ENCODE measurements at regions not wholly inside any gene's neighbourhood (a gene's known extent, or its start where the extent isn't known, plus 50 kb on each side); places are given as distances from the start of the nearest gene placed in this dataset.

DNA sequence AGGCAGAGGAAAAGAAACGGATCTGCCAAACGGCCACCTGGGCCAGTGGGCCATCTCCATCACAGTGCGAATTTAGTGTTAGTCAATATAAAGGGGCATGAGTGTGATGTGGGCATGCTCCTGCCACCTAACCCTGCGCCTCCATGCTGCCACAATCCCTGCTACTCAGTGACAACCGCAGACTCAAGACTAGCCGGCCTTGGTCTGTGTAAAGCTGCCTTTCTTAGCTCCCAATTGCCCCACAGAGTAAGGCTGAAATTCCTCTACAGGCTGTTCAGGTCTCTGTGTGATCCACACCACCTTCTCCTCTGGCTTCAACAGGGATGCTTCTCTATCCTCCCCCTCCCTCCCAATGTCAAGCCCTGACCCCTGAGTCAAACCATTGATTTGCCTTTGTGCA, 269.7 kb downstream of the XXYLT1 start:
- DNase-seq = no peak

DNA sequence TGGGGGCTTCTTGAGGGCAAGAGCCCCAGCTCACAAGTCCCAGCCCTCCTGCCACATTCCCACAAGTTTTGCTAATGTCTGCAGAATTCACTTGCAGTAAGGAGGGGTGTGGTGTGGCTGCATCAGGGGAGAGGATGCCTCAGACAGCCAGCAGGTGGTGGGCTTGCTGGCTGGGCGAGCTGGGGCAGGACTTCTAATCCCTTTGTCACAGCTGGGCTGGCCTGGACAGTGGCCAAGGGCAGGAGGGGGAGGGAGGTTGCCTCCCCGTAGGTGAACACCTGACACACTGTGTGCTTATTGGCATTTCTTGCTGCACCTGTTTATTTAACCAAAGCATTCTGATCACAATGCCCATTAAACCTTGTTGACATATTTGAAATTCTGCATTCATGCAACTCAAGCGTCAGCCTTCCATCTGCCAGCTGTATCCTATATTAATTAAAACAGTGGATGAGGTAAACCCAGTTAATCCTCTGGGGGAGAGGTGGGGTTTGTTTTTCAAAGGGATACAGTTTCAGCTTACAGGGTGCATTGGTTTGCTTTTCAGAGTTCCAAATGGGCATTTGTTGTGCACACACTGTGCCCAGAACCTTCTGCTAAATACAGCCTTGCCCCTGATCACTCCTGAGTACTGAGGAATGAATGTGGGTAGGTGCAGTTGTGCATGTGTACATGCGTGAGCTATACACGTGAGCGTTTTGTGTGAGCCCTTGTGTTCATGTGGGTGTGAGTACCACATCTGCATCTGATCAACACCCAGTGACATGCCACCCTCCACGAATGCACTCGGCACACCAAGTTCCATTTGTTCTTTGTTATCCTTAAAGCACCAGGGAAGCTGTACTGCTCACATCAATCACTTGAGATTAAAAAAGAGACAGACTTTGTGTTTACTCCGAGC, 268.7 kb downstream of the XXYLT1 start:
- no peak for DNase-seq

DNA sequence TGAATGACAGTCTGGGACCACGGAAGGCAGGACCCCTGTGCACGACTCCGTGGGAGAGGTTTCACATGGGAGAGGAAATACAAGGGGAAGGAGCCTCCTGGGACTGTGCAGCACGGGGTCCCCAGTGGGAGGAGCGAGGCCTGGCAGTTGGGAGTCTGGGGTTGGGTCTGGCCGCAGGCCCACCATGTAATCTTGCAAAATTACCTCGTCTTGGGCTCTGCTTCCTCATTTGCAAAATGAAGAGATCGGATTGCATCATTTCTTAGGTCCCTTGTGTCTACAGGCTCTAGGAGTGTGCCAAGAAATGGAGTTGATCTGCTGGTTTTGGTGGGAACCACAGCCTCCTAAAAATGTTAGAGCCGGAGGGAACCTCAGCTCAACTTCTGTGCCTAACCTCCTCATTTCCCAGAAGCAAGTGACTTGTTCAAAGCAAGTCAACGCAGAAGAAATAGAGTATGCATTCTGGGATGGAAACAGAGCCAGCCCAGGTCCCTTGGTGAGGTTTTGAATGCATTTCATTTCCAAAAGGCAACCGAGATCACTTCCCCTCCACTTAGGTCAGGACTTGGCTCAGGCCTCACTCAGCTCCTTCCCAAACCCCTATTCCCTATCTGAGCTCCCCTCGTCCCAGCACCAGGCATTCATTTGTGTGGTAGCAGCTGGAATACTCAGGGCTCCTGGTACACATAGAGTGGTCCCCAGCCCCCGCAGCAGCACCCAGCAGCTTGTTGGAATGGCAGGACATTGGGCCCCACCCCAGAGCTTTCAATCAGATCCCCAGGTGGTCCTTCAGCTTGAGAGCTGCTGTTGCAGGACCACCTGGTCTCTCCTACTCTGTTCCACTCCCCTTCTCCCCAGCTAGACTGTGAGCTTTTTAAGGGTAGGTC, 267.7 kb downstream of the XXYLT1 start:
- DNase-seq = no peak

DNA sequence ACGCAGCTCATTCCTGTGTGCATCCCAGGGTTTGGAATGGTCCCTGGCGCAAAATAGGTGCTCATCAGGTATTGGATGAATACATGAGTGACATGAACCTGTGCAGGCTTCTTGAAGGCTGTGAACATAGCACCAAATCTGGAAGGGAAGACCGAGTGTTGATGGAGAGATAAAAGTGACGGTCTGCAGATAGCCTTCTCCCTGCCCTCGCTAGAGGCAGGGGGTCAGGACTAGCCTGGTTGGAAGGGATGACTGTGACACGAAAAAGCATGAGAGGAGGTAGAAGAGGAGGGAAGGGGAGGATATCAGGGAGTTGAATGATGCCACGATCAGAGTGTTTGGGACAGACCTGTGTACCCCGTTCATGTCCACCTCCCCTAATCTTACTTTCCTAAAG, 267.1 kb downstream of the XXYLT1 start:
- DNase-seq = no peak

DNA sequence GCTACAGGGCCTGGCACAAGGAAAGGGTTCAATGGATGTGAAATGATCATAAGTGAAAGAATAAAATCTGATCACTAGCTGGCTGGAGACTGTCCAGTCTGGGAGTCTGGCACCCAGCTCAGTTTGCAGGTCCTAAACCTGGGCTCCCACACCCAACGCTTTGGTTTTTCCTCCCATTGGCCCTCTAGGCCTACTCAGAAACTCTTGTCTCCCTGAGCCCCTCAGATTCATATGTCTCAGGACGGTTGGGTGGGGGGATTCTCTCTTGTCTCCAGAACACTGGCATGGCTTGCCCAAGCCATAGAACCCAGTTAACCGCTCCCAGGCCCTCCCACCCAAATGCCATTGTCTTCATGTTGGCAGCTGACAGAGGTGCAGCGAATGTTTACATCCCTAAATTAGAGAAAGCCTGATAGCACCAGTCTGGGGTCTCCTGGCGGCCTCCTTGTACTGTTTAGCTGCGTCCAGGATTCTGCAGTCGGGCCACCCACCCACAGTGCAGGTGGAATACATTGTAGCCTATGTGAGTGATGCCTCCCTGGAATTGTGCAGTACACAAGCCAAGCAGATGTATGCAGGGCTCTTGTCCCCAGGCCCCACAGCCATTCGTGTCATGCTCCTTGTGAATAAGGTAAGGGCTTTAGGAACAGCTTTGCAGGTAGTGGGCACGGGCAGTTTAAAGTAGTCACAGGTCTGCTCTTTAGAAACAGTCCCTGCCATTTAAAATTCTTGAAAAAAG, 266.3 kb downstream of the XXYLT1 start:
- no peak for DNase-seq

DNA sequence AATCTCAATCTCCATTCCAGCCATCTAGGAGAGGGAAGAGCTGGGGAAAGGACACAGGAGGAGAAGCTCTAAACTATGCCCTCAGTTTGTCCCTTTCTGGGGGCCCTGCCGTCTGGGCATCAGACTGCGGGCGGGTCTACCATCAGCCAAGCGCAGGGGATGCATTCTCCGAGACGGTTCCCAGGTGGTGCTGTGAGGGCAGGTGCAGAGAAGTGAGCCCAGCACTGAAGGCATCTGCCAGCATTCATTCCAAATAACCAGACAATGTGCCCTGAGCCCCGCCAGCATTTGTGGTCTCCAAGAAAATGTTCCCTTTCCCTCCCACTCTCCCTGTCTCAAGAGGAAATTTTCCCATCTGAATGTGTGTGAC, 265.7 kb downstream of the XXYLT1 start:
- DNase-seq = no peak

DNA sequence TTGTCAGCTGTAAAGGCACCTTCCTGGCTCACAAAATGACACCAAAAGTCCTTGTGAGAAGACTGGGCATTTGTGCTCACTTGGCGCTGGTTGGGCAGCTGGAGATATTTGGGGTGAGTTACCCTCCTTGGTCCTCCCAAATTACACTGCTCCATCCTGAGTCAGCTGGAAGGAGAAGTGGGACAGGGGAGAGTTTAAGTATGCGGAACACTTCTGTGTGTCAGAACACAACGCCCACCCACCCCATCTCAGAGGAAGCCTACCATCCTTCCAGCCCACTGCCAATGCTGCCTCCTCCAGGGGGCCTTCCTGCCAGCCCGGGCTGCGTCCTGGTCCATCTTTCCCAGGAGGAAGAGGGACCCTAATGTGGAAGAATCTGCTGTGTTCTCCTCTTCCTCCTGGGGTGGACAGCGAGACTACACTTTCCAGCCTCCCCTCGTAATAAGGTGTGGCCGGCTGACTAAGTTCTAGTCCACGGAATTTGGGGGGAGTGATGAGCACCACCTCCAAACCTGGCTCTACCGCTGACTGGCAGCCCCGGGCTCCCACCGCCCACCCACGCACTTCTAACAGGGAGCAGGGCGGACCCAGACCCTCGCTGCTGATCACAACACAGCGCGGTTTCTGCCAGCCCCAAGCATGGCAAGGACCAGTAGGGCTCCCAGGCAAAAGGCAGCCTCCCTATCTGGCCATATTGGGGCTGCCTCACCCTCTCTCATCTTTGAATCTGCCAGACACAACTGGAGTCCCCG, 265.0 kb downstream of the XXYLT1 start:
- DNase-seq = no peak

DNA sequence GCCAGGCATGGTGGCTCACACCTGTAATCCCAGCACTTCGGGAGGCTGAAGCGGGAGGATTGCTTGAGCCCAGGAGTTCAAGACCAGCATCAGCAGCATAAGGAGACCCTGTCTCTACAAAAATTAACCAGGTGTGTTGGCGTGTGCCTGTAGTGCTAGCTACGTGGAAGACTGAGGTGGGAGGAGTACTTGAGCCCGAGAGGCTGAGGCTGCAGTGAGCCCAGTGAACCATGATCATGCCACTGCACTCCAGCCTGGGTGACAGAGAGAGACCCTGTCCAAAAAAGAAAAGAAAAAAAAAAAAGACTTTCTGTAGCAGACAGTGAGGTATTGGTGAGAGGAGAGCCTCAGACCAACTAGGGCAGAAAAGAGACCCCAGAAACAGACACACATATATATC, 263.8 kb downstream of the XXYLT1 start:
- DNase-seq = no peak

DNA sequence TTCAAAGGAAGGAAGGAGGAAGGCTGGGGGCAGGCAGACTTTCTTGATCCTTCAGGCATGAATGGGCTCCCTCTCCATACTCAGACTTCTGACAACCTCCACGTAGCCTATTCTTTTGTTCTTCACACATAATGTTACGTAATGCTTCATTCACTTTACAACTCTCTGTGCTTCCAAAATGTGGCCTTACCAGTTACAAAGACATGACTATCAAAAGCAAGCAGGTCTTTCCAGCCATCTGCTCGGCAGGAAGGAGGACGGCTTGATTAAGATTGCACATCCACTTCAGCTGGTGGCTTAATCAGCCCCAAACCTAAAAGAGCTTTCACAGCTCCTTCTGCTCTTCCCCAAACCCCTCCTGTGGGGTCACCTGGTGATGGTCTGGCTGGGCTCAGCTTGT, 263.2 kb downstream of the XXYLT1 start:
- DNase-seq = no peak

DNA sequence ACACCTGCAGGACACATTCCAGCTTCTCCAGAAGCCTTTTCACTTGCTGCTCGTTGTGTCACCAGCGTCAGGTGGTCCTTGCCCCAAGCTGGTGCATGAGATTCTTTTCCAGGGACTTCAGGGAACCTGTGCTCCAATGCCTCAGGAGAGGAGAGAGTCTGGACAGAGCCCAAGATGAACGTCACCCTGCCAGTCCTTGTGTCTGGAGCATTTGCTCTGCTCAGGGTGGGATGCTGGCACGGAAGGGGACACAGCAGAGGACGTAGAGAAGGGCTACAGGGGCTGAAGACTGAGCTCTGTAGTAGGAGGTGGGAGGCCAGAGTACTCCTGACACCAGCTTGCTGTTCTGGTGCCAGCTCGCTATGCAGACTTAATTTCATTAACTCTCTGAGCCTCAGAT, 262.1 kb downstream of the XXYLT1 start:
- DNase-seq = no peak

DNA sequence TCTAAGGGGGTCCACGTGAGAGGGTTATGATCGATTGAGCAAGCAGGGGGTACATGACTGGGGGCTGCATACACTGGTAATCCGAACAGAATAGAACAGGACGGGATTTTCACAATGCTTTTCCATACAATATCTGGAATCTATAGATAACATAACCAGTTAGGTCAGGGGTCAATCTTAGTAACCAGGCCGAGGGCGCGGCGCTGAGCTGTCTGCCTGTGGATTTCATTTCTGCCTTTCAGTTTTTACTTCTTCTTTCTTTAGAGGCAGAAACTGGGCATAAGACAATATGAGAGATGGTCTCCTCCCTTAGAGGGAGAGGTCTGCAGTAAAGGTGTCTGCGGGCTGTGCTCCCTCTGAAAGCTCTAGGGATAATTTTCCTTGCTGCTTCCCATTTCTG, 261.3 kb downstream of the XXYLT1 start:
- DNase-seq = no peak

DNA sequence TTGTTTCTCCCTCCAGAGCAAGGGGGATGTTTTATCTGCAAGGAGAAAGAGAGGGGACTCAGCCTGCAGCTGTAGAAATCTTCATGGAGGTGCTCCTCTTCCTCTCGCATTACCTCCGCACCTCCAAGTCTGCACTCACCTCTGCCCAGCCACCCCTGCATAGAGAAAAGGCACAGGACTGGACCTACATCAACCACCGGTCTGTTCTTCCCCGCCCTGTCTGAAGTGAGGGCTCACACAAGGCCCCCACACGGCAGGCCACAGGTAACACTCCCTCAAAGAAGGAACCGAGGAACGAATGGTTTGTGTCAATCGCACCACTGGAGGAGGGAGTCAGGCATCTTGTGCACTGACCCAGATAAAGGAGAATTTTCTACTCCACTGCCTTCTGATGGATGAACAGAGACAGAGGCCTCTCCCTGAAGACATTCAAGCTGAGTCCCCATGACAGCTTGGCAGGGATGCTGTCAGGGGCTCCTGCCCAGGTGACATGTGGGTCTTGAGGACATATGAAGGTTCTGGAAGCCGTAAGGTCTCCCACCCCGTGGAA, 260.3 kb downstream of the XXYLT1 start:
- DNase-seq = no peak

DNA sequence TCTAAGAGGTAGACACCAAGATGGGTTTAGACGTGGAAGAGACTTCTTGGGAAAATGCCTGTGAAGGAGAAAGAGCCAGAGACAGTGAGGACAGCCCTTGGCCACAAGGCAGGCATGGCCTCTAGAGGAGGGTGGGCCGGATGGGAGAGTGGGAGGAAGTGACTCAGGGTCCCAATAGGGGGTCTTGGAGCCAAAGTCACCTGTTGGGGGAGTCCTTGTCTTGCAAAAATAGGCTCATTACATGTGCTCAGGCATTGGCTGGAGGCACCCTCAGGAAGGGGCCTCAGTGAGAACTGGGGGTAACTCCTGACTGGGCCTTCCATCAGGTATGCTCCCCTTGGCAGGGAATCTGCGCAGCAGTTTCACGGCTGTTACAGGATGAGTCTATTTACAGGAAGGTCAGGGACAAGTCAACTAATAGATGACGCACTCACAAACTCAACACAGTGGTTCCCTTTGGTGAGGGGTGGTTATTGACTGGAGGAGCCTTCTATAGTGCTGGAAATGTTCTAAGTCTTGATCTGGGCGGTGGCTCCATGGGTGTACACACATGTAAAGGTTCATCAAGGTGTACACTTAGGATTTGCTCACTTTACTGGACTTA, 259.6 kb downstream of the XXYLT1 start:
- DNase-seq = no peak

DNA sequence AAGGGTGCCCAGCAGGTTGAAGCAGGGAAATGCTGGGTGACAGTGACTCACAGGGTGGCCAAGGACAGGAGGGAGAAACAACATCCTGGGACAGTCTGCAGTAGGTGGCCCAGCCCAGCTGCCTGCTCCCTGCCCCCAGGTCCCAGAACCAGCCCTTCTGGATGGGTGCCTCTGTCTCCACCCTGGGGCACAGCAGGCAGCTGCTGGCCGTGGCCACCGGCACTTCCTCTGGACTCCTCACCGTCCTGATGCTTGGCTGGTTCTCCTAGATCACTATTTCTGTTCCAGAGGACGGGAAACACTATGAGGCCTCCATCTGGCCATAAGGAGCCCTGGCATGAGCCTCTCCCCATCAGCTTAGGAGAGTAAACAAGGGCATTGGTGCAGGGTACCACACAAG, 258.9 kb downstream of the XXYLT1 start:
- no peak for DNase-seq

DNA sequence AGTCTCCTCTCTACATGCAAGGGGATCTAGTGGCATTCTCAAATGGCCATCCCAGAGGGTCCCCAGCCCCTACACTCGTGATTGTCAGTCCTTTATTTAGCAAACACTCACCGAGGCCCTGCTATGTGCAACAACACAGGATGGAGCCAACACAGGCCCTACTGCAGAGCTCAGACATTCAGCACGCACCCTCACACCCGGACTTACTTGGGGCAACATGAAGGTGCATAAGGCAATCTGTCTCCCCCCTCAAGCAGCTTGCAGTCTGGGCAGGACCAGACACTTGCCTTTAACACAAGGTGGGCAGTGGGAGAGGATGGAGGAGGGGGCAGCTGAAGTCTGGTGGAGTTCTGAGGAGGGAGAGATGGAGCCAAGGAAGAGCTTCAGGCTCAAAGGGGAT, 258.4 kb downstream of the XXYLT1 start:
- no peak for DNase-seq

DNA sequence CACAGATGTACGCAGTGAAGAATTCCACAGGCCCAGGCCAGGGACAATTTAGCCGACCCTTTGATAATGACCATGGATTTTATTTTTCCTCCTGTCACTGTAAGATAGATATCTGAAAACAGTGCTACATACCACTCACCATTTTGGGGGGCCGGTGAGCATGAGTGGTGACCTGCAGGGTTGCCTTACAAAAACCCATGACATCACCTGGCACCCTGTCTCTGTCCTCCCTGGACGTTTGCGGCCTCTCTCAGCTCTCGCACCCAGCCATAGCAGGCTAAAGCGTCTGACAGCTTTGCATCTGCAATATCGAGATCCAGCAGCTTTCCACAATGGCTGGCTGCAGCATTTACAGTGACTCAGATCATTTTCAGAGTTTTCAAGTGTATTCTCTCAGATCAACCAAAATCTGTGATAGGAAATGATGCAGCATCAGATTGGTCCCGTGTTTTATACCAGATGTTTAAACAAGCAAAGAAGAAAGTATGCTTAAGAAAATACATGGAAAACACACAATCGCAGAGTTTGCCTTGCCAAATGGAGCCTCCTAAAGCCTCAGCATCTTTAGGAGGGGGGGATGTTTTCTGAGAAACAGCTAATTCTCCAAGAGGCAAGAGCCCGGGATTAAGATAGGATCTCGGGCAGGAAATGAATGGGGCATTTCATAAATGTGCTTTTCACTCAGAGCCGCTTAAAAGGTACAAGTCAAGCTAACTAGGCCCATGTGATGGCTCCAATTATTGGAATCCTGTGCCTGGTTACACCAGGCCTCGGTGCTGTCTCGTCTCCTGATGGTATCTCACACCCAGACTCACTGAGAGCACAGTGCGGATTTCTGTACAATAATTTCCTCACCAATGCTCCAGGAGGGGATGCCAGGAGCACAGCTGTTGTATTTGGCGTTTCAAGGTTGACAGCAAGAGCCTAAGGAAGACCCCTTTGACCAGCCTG, 257.3 kb downstream of the XXYLT1 start:
- no peak for DNase-seq

DNA sequence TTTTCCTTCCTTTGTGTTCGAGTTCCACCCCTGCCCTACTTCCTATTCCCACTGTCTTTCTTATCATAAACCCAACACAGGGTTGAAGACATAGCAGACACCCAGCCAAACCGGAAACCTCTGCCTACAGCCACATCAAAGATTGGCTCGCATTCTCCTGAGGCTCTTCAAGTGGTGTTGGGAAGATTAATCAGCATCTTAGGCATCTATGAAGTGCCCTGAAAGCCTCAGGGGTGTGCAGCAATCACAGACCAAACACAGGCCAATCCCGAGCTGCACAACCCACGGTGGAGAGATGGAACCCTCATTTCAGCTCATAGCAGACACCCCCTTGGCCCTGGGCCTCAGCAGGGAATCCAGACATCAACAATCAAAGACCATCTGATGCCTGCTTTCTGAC, 255.9 kb downstream of the XXYLT1 start:
- DNase-seq = no peak

DNA sequence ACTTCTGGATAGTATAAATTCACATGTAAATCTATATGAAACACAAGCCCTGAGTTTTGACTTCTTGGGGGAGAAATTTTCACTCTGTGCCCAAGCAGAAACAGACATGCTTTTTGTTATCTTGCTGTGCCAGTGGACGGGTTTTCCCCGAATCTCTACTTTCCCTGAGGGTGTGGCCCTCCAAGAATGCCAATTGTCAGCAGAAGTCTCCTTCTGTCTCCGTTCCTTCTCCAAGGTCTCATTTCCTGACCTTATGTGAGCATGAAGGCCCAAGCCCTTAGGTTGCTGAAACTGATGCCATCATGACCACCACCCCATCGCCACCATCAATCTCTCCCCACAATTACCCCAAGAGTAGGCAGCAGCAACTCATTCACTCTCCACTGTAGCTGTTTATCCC, 253.8 kb downstream of the XXYLT1 start:
- DNase-seq = no peak
